CD1c-positive myeloid dendritic cell (primary cell): ENCODE measurements at regions not wholly inside any gene's neighbourhood (a gene's known extent, or its start where the extent isn't known, plus 50 kb on each side); places are given as distances from the start of the nearest gene placed in this dataset.
"Not testable (repeated sequence)": the region's sequence is repeated elsewhere in the genome, so short reads cannot be mapped to it uniquely, and the experiment has no call there.

Source experiments
- DNase-seq: peaks from one replicate; pipeline ENCODE4 v3.0.0-alpha.2; 2016; ENCODE audit errors: extremely low spot score

- no peak for DNase-seq
Measured at GRCh38 chr5:159783726-159784247, 132.5 kb upstream of the ADRA1B start.

- no peak for DNase-seq
Measured at GRCh38 chr5:159784993-159785392, 131.3 kb upstream of the ADRA1B start.

GRCh38 chr5:159785656-159786055 is 130.6 kb upstream of the ADRA1B start:
- DNase-seq, result no peak

GRCh38 chr5:159786201-159786600 is 130.1 kb upstream of the ADRA1B start:
- no peak for DNase-seq

- DNase-seq, result no peak
Measured at GRCh38 chr5:159786901-159787691, 129.2 kb upstream of the ADRA1B start.

GRCh38 chr5:159787837-159788236 is 128.4 kb upstream of the ADRA1B start:
- DNase-seq, result no peak

- DNase-seq, result no peak
Measured at GRCh38 chr5:159788835-159789331, 127.4 kb upstream of the ADRA1B start.

GRCh38 chr5:159792180-159792579 is 124.1 kb upstream of the ADRA1B start:
- DNase-seq, result no peak

GRCh38 chr5:159797261-159797970 is 118.9 kb upstream of the ADRA1B start:
- peak; percentile 41 for DNase-seq

GRCh38 chr5:159799701-159800100 is 116.6 kb upstream of the ADRA1B start:
- no peak for DNase-seq

- no peak for DNase-seq
Measured at GRCh38 chr5:159800131-159800840, 116.0 kb upstream of the ADRA1B start.

- DNase-seq, result no peak
Measured at GRCh38 chr5:159801303-159801702, 115.0 kb upstream of the ADRA1B start.

- DNase-seq, result peak; percentile 53
Measured at GRCh38 chr5:159802661-159803060, 113.6 kb upstream of the ADRA1B start.

GRCh38 chr5:159804121-159804520 is 112.2 kb upstream of the ADRA1B start:
- peak; percentile 51 for DNase-seq

GRCh38 chr5:159805021-159805420 is 111.3 kb upstream of the ADRA1B start:
- peak; percentile 88 for DNase-seq

GRCh38 chr5:159807135-159807534 is 109.1 kb upstream of the ADRA1B start:
- not testable (repeated sequence) for DNase-seq

GRCh38 chr5:159807586-159807985 is 108.7 kb upstream of the ADRA1B start:
- DNase-seq, result no peak

GRCh38 chr5:159811712-159812111 is 104.6 kb upstream of the ADRA1B start:
- no peak for DNase-seq

GRCh38 chr5:159812759-159813158 is 103.5 kb upstream of the ADRA1B start:
- not testable (repeated sequence) for DNase-seq

- DNase-seq, result no peak
Measured at GRCh38 chr5:159814222-159814621, 102.1 kb upstream of the ADRA1B start.

- no peak for DNase-seq
Measured at GRCh38 chr5:159814805-159815585, 101.3 kb upstream of the ADRA1B start.
